ENCODE measurements at regions not wholly inside any gene's neighbourhood (a gene's known extent, or its start where the extent isn't known, plus 50 kb on each side); places are given as distances from the start of the nearest gene placed in this dataset.

GRCh38 chr18:34039201-34039600, 185.5 kb downstream of the NOL4 start:
- TF ChIP-seq CTCF (IDR thresholded peaks at IDR 0.05), result no peak
- TF ChIP-seq, protein P1, sequence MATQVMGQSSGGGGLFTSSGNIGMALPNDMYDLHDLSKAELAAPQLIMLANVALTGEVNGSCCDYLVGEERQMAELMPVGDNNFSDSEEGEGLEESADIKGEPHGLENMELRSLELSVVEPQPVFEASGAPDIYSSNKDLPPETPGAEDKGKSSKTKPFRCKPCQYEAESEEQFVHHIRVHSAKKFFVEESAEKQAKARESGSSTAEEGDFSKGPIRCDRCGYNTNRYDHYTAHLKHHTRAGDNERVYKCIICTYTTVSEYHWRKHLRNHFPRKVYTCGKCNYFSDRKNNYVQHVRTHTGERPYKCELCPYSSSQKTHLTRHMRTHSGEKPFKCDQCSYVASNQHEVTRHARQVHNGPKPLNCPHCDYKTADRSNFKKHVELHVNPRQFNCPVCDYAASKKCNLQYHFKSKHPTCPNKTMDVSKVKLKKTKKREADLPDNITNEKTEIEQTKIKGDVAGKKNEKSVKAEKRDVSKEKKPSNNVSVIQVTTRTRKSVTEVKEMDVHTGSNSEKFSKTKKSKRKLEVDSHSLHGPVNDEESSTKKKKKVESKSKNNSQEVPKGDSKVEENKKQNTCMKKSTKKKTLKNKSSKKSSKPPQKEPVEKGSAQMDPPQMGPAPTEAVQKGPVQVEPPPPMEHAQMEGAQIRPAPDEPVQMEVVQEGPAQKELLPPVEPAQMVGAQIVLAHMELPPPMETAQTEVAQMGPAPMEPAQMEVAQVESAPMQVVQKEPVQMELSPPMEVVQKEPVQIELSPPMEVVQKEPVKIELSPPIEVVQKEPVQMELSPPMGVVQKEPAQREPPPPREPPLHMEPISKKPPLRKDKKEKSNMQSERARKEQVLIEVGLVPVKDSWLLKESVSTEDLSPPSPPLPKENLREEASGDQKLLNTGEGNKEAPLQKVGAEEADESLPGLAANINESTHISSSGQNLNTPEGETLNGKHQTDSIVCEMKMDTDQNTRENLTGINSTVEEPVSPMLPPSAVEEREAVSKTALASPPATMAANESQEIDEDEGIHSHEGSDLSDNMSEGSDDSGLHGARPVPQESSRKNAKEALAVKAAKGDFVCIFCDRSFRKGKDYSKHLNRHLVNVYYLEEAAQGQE (IDR thresholded peaks at IDR 0.05; ENCODE audit: insufficient read depth in 1 of 2, low read depth in 2 of 2, low read length in 1 of 2), result no peak
